RWPE2 (cell line): ENCODE measurements at regions not wholly inside any gene's neighbourhood (a gene's known extent, or its start where the extent isn't known, plus 50 kb on each side); places are given as distances from the start of the nearest gene placed in this dataset.

Experiments
- ATAC-seq: fragments of 200-7000 bp; cut with Tn5 transposase; 3 replicates; pipeline ENCODE4 v1.9.1; 2021; ENCODE audit warnings: low read depth
- DNase-seq: peaks from one replicate; pipeline ENCODE4 v3.0.0-alpha.2; 2020; ENCODE audit warnings: low spot score
- H3K27ac ChIP-seq: fragments of 450-650 bp; 2 replicates; pipeline ENCODE4 v1.5.1; 2017; ENCODE audit warnings: mild to moderate bottlenecking; ENCODE audit not compliant: poor library complexity, severe bottlenecking
- H3K27me3 ChIP-seq: fragments of 250-450 bp; sonication (Bioruptor Pico); 2 replicates; pipeline ENCODE4 v1.5.1; 2021; ENCODE audit warnings: mild to moderate bottlenecking, moderate library complexity; ENCODE audit not compliant: insufficient read depth, poor library complexity, severe bottlenecking
- H3K36me3 ChIP-seq: fragments of 250-450 bp; sonication (Bioruptor Pico); 2 replicates; pipeline ENCODE4 v1.5.1; 2020; ENCODE audit warnings: low read depth, mild to moderate bottlenecking, moderate library complexity
- H3K4me1 ChIP-seq: fragments of 250-450 bp; sonication (Bioruptor Pico); 2 replicates; pipeline ENCODE4 v1.5.1; 2021; ENCODE audit warnings: mild to moderate bottlenecking, moderate library complexity; ENCODE audit not compliant: insufficient read depth, poor library complexity, severe bottlenecking
- H3K4me3 ChIP-seq: fragments of 250-450 bp; sonication (Bioruptor Pico); 2 replicates; pipeline ENCODE4 v1.5.1; 2021; ENCODE audit warnings: mild to moderate bottlenecking, moderate library complexity; ENCODE audit not compliant: severe bottlenecking
- H3K9me3 ChIP-seq: fragments of 250-450 bp; sonication (Bioruptor Pico); 2 replicates; pipeline ENCODE4 v1.5.1; 2021; ENCODE audit warnings: mild to moderate bottlenecking, moderate library complexity; ENCODE audit not compliant: severe bottlenecking
- CTCF ChIP-seq: fragments of 450-650 bp; IDR thresholded peaks from one replicate; pipeline ENCODE4 v1.5.1; 2017; ENCODE audit warnings: mild to moderate bottlenecking, moderate library complexity; ENCODE audit not compliant: poor library complexity, severe bottlenecking

GRCh38 chr4:136319789-136320464, 1212.4 kb downstream of the PCDH18 start:
- Histone ChIP-seq H3K4me3 (no peak overlapping the region), H3K4me1 (peaks cover 15% of the 10 kb centered on the region), H3K9me3 (no peaks in the 10 kb centered on the region), H3K27me3 (no peaks in the 10 kb centered on the region), H3K36me3 (no peaks in the 10 kb centered on the region), H3K27ac (peak overlapping the region; percentile 83)
- peak; percentile 100 for ATAC-seq
- no peak for DNase-seq
- TF ChIP-seq CTCF, result no peak

- H3K36me3 ChIP-seq, result no peaks in the 10 kb centered on the region
- DNase-seq, result no peak
- no peak overlapping the region for H3K27ac ChIP-seq
- no peak for ATAC-seq
- H3K4me3 ChIP-seq, result no peak overlapping the region
- no peaks in the 10 kb centered on the region for H3K27me3 ChIP-seq
- peaks cover 15% of the 10 kb centered on the region for H3K4me1 ChIP-seq
- H3K9me3 ChIP-seq, result no peaks in the 10 kb centered on the region
- TF ChIP-seq CTCF, result no peak
Observed at GRCh38 chr4:136316961-136317360, 1215.3 kb downstream of the PCDH18 start.

- peaks cover 4% of the 10 kb centered on the region for H3K4me1 ChIP-seq
- H3K27me3 ChIP-seq, result no peaks in the 10 kb centered on the region
- no peaks in the 10 kb centered on the region for H3K36me3 ChIP-seq
- TF ChIP-seq CTCF, result no peak
- ATAC-seq (no peak), DNase-seq (no peak)
- H3K9me3 ChIP-seq, result no peaks in the 10 kb centered on the region
- H3K27ac ChIP-seq, result no peak overlapping the region
- H3K4me3 ChIP-seq, result no peak overlapping the region
Observed at GRCh38 chr4:136314686-136315085, 1217.6 kb downstream of the PCDH18 start.

GRCh38 chr4:136311774-136312173, 1220.5 kb downstream of the PCDH18 start:
- DNase-seq (no peak), ATAC-seq (no peak)
- Histone ChIP-seq H3K9me3 (no peaks in the 10 kb centered on the region), H3K4me3 (no peak overlapping the region), H3K27ac (no peak overlapping the region), H3K4me1 (no peaks in the 10 kb centered on the region), H3K27me3 (no peaks in the 10 kb centered on the region), H3K36me3 (no peaks in the 10 kb centered on the region)
- no peak for TF ChIP-seq CTCF

GRCh38 chr4:136307765-136308164, 1224.5 kb downstream of the PCDH18 start:
- TF ChIP-seq CTCF, result no peak
- Histone ChIP-seq H3K9me3 (no peaks in the 10 kb centered on the region), H3K27me3 (no peaks in the 10 kb centered on the region), H3K4me1 (no peaks in the 10 kb centered on the region), H3K36me3 (no peaks in the 10 kb centered on the region), H3K27ac (no peak overlapping the region), H3K4me3 (no peak overlapping the region)
- DNase-seq, result no peak
- no peak for ATAC-seq
